ENCODE measurements at regions not wholly inside any gene's neighbourhood (a gene's known extent, or its start where the extent isn't known, plus 50 kb on each side); places are given as distances from the start of the nearest gene placed in this dataset.
"Not testable (repeated sequence)": the region's sequence is repeated elsewhere in the genome, so short reads cannot be mapped to it uniquely, and the experiment has no call there.

- not testable (repeated sequence) for H3K4me3 ChIP-seq (ENCODE audit: low read length); H3K36me3 ChIP-seq (ENCODE audit: control insufficient read depth, insufficient read depth, low read length); H3K4me1 ChIP-seq (ENCODE audit: control insufficient read depth, insufficient read depth, low read length); H3K27ac ChIP-seq (ENCODE audit: low read length); H3K27me3 ChIP-seq (ENCODE audit: control insufficient read depth, insufficient read depth, low read length); H3K9me3 ChIP-seq (replicated peaks; ENCODE audit: control insufficient read depth, low read depth, low read length); DNase-seq
- 92% methylated on average over 2 of the region's 5 CpGs for WGBS (ENCODE audit: insufficient coverage)
Measured at GRCh38 chr15:30760633-30761032, 134.7 kb downstream of the ARHGAP11B start.

- H3K36me3 ChIP-seq (ENCODE audit: control insufficient read depth, insufficient read depth, low read length): not testable (repeated sequence)
- no CpG with 5 or more reads among the region's 4 CpGs for WGBS (ENCODE audit: insufficient coverage)
Measured at GRCh38 chr15:30761365-30761764, 135.4 kb downstream of the ARHGAP11B start.

GRCh38 chr15:30769390-30770124, 134.2 kb upstream of the FAN1 start:
- not testable (repeated sequence) for H3K27me3 ChIP-seq (ENCODE audit: control insufficient read depth, insufficient read depth, low read length); H3K36me3 ChIP-seq (ENCODE audit: control insufficient read depth, insufficient read depth, low read length)
- 80% methylated on average over 2 of the region's 12 CpGs for WGBS (ENCODE audit: insufficient coverage)

More at GRCh38 chr15:30761365-30761764, 135.4 kb downstream of the ARHGAP11B start:
- not testable (repeated sequence) for DNase-seq; H3K27me3 ChIP-seq (ENCODE audit: control insufficient read depth, insufficient read depth, low read length); H3K4me1 ChIP-seq (ENCODE audit: control insufficient read depth, insufficient read depth, low read length); H3K27ac ChIP-seq (ENCODE audit: low read length); H3K9me3 ChIP-seq (replicated peaks; ENCODE audit: control insufficient read depth, low read depth, low read length); H3K4me3 ChIP-seq (ENCODE audit: low read length)

GRCh38 chr15:30770759-30771158, 133.0 kb upstream of the FAN1 start:
- Histone ChIP-seq H3K9me3 (replicated peaks; ENCODE audit: control insufficient read depth, low read depth, low read length) (peaks cover 2% of the 10 kb centered on the region), H3K36me3 (ENCODE audit: control insufficient read depth, insufficient read depth, low read length) (no peaks in the 10 kb centered on the region), H3K4me1 (ENCODE audit: control insufficient read depth, insufficient read depth, low read length) (no peaks in the 10 kb centered on the region), H3K27me3 (ENCODE audit: control insufficient read depth, insufficient read depth, low read length) (no peaks in the 10 kb centered on the region), H3K27ac (ENCODE audit: low read length) (no peak overlapping the region), H3K4me3 (ENCODE audit: low read length) (no peak overlapping the region)
- WGBS (ENCODE audit: insufficient coverage): 98% methylated on average over 15 of the region's 17 CpGs
- DNase-seq: no peak

More at GRCh38 chr15:30769390-30770124, 134.2 kb upstream of the FAN1 start:
- not testable (repeated sequence) for H3K4me1 ChIP-seq (ENCODE audit: control insufficient read depth, insufficient read depth, low read length); H3K4me3 ChIP-seq (ENCODE audit: low read length); DNase-seq; H3K9me3 ChIP-seq (replicated peaks; ENCODE audit: control insufficient read depth, low read depth, low read length); H3K27ac ChIP-seq (ENCODE audit: low read length)

- no peak for DNase-seq
- 94% methylated on average over 8 of the region's 17 CpGs for WGBS (ENCODE audit: insufficient coverage)
- Histone ChIP-seq H3K27ac (ENCODE audit: low read length) (no peak overlapping the region), H3K36me3 (ENCODE audit: control insufficient read depth, insufficient read depth, low read length) (no peaks in the 10 kb centered on the region), H3K4me1 (ENCODE audit: control insufficient read depth, insufficient read depth, low read length) (no peaks in the 10 kb centered on the region), H3K4me3 (ENCODE audit: low read length) (no peak overlapping the region), H3K27me3 (ENCODE audit: control insufficient read depth, insufficient read depth, low read length) (no peaks in the 10 kb centered on the region), H3K9me3 (replicated peaks; ENCODE audit: control insufficient read depth, low read depth, low read length) (no peaks in the 10 kb centered on the region)
Measured at GRCh38 chr15:30783019-30783418, 120.7 kb upstream of the FAN1 start.

GRCh38 chr15:30788595-30788994, 115.1 kb upstream of the FAN1 start:
- H3K9me3 ChIP-seq (replicated peaks; ENCODE audit: control insufficient read depth, low read depth, low read length): no peaks in the 10 kb centered on the region
- no peak for DNase-seq
- H3K27ac ChIP-seq (ENCODE audit: low read length): no peak overlapping the region

GRCh38 chr15:30791239-30792175, 112.2 kb upstream of the FAN1 start:
- H3K4me1 ChIP-seq (ENCODE audit: control insufficient read depth, insufficient read depth, low read length): no peaks in the 10 kb centered on the region
- no peak for DNase-seq
- 89% methylated on average over 14 of the region's 18 CpGs for WGBS (ENCODE audit: insufficient coverage)
- H3K4me3 ChIP-seq (ENCODE audit: low read length): no peak overlapping the region
- H3K36me3 ChIP-seq (ENCODE audit: control insufficient read depth, insufficient read depth, low read length): no peaks in the 10 kb centered on the region
- no peak overlapping the region for H3K27ac ChIP-seq (ENCODE audit: low read length)
- H3K27me3 ChIP-seq (ENCODE audit: control insufficient read depth, insufficient read depth, low read length): no peaks in the 10 kb centered on the region
- no peaks in the 10 kb centered on the region for H3K9me3 ChIP-seq (replicated peaks; ENCODE audit: control insufficient read depth, low read depth, low read length)

More at GRCh38 chr15:30788595-30788994, 115.1 kb upstream of the FAN1 start:
- Histone ChIP-seq H3K27me3 (ENCODE audit: control insufficient read depth, insufficient read depth, low read length) (no peaks in the 10 kb centered on the region), H3K36me3 (ENCODE audit: control insufficient read depth, insufficient read depth, low read length) (no peaks in the 10 kb centered on the region), H3K4me1 (ENCODE audit: control insufficient read depth, insufficient read depth, low read length) (no peaks in the 10 kb centered on the region), H3K4me3 (ENCODE audit: low read length) (no peak overlapping the region)

GRCh38 chr15:30792843-30793242, 110.9 kb upstream of the FAN1 start:
- H3K27me3 ChIP-seq (ENCODE audit: control insufficient read depth, insufficient read depth, low read length); H3K9me3 ChIP-seq (replicated peaks; ENCODE audit: control insufficient read depth, low read depth, low read length); H3K4me3 ChIP-seq (ENCODE audit: low read length); H3K27ac ChIP-seq (ENCODE audit: low read length); H3K4me1 ChIP-seq (ENCODE audit: control insufficient read depth, insufficient read depth, low read length); H3K36me3 ChIP-seq (ENCODE audit: control insufficient read depth, insufficient read depth, low read length); DNase-seq: not testable (repeated sequence)
- no CpG with 5 or more reads among the region's 3 CpGs for WGBS (ENCODE audit: insufficient coverage)

- H3K9me3 ChIP-seq (replicated peaks; ENCODE audit: control insufficient read depth, low read depth, low read length): no peaks in the 10 kb centered on the region
- WGBS (ENCODE audit: insufficient coverage): 80% methylated on average over 2 of the region's 6 CpGs
- H3K4me3 ChIP-seq (ENCODE audit: low read length): no peak overlapping the region
- no peaks in the 10 kb centered on the region for H3K27me3 ChIP-seq (ENCODE audit: control insufficient read depth, insufficient read depth, low read length)
- H3K4me1 ChIP-seq (ENCODE audit: control insufficient read depth, insufficient read depth, low read length): no peaks in the 10 kb centered on the region
- H3K36me3 ChIP-seq (ENCODE audit: control insufficient read depth, insufficient read depth, low read length): no peaks in the 10 kb centered on the region
- no peak overlapping the region for H3K27ac ChIP-seq (ENCODE audit: low read length)
- no peak for DNase-seq
Measured at GRCh38 chr15:30794388-30794787, 109.3 kb upstream of the FAN1 start.

- H3K27ac ChIP-seq (ENCODE audit: low read length); H3K4me3 ChIP-seq (ENCODE audit: low read length); H3K9me3 ChIP-seq (replicated peaks; ENCODE audit: control insufficient read depth, low read depth, low read length); DNase-seq; H3K27me3 ChIP-seq (ENCODE audit: control insufficient read depth, insufficient read depth, low read length); H3K4me1 ChIP-seq (ENCODE audit: control insufficient read depth, insufficient read depth, low read length); H3K36me3 ChIP-seq (ENCODE audit: control insufficient read depth, insufficient read depth, low read length): not testable (repeated sequence)
- 55% methylated on average over 2 of the region's 5 CpGs for WGBS (ENCODE audit: insufficient coverage)
Measured at GRCh38 chr15:30799565-30799964, 104.2 kb upstream of the FAN1 start.
